Endodermal cell (in vitro differentiated cells): ENCODE measurements at regions not wholly inside any gene's neighbourhood (a gene's known extent, or its start where the extent isn't known, plus 50 kb on each side); places are given as distances from the start of the nearest gene placed in this dataset.
A peak's percentile ranks its signal among the peaks of the same experiment; 100 is the strongest.

Experiments
- DNase-seq: peaks from one replicate; pipeline ENCODE4 v3.0.0-alpha.2; 2017
- H3K27ac ChIP-seq: 2 replicates; pipeline ENCODE4 v1.5.1; 2013; ENCODE audit warnings: mild to moderate bottlenecking, low read depth, low read length, moderate library complexity
- H3K27me3 ChIP-seq: 2 replicates; pipeline ENCODE4 v1.6.1; 2013; ENCODE audit warnings: mild to moderate bottlenecking, low read length, moderate library complexity; ENCODE audit not compliant: insufficient read depth, control insufficient read depth, poor library complexity, severe bottlenecking
- H3K36me3 ChIP-seq: 2 replicates; pipeline ENCODE4 v1.7.0; 2013; ENCODE audit warnings: mild to moderate bottlenecking, low read length, moderate library complexity; ENCODE audit not compliant: control insufficient read depth, insufficient read depth
- H3K4me1 ChIP-seq: one replicate; pipeline ENCODE4 v1.7.0; 2013; ENCODE audit warnings: low read length; ENCODE audit not compliant: control insufficient read depth, insufficient read depth
- H3K4me3 ChIP-seq: 2 replicates; pipeline ENCODE4 v1.5.1; 2013; ENCODE audit warnings: mild to moderate bottlenecking, low read length, moderate library complexity
- H3K9ac ChIP-seq: 2 replicates; pipeline ENCODE4 v1.6.1; 2013; ENCODE audit warnings: mild to moderate bottlenecking, low read length, moderate library complexity; ENCODE audit not compliant: poor library complexity, severe bottlenecking; ENCODE audit errors: extremely low read depth
- H3K9me3 ChIP-seq: 2 replicates; pipeline ENCODE4 v1.6.1; 2013; ENCODE audit warnings: mild to moderate bottlenecking, low read length, moderate library complexity; ENCODE audit not compliant: control insufficient read depth
- H3K27ac Mint-ChIP-seq: 2 replicates; pipeline ENCODE4 v1.8.0; 2020; ENCODE audit warnings: mixed read lengths
- H3K27me3 Mint-ChIP-seq: 2 replicates; pipeline ENCODE4 v1.8.0; 2021; ENCODE audit warnings: mild to moderate bottlenecking, mixed read lengths; ENCODE audit not compliant: insufficient read depth
- H3K36me3 Mint-ChIP-seq: 2 replicates; pipeline ENCODE4 v1.8.0; 2020; ENCODE audit warnings: low read depth, mixed read lengths
- H3K4me1 Mint-ChIP-seq: 2 replicates; pipeline ENCODE4 v1.8.0; 2020; ENCODE audit warnings: mixed read lengths
- H3K4me3 Mint-ChIP-seq: 2 replicates; pipeline ENCODE4 v1.8.0; 2020; ENCODE audit warnings: mild to moderate bottlenecking, moderate library complexity, mixed read lengths
- H3K9me3 Mint-ChIP-seq: 2 replicates; pipeline ENCODE4 v1.8.0; 2020; ENCODE audit warnings: mild to moderate bottlenecking, mixed read lengths
- CTCF ChIP-seq: fragments of 200-600 bp; sonication (generic); conservative IDR thresholded peaks from 2 replicates; pipeline ENCODE4 v1.5.0; 2021; ENCODE audit warnings: antibody characterized with exemption, mild to moderate bottlenecking
- WGBS, 2 experiments: methylation state at CpG; one replicate each; pipeline versions ENCODE4 v1.1.5 to v1.1.7; 2013; ENCODE audit warnings: missing lambda C conversion rate in 2 of 2, mixed read lengths in 1 of 2; ENCODE audit not compliant: insufficient coverage in 1 of 2, insufficient read length in 1 of 2; 5-methylcytosine and 5-hydroxymethylcytosine counted together

GRCh38 chr1:98119796-98120195 is 199.0 kb upstream of the DPYD start:
- Mint-ChIP-seq H3K4me3 (no peak overlapping the region), H3K27ac (no peak overlapping the region), H3K4me1 (no peaks in the 10 kb centered on the region), H3K27me3 (peaks cover 2% of the 10 kb centered on the region), H3K9me3 (no peaks in the 10 kb centered on the region), H3K36me3 (no peaks in the 10 kb centered on the region)
- Histone ChIP-seq H3K9me3 (no peaks in the 10 kb centered on the region), H3K27ac (no peak overlapping the region), H3K4me3 (no peak overlapping the region), H3K9ac (no peak overlapping the region), H3K4me1 (no peaks in the 10 kb centered on the region), H3K36me3 (no peaks in the 10 kb centered on the region), H3K27me3 (no peaks in the 10 kb centered on the region)
- TF ChIP-seq CTCF = no peak
- WGBS, 2 experiments = no CpG with 5 or more reads among the region's 1 CpG
- peak; percentile 67 for DNase-seq

GRCh38 chr1:98113811-98114210 is 193.0 kb upstream of the DPYD start:
- Histone ChIP-seq H3K4me3 (no peak overlapping the region), H3K27ac (no peak overlapping the region), H3K36me3 (no peaks in the 10 kb centered on the region), H3K9ac (no peak overlapping the region), H3K27me3 (no peaks in the 10 kb centered on the region), H3K9me3 (no peaks in the 10 kb centered on the region), H3K4me1 (no peaks in the 10 kb centered on the region)
- H3K9me3 Mint-ChIP-seq = no peaks in the 10 kb centered on the region
- H3K36me3 Mint-ChIP-seq = no peaks in the 10 kb centered on the region
- no peak overlapping the region for H3K4me3 Mint-ChIP-seq
- H3K4me1 Mint-ChIP-seq = no peaks in the 10 kb centered on the region
- H3K27ac Mint-ChIP-seq = no peak overlapping the region
- no peak for DNase-seq
- no CpG with 5 or more reads among the region's 1 CpG for WGBS, 2 experiments
- no peak for TF ChIP-seq CTCF
- no peaks in the 10 kb centered on the region for H3K27me3 Mint-ChIP-seq

GRCh38 chr1:98112626-98113025 is 191.8 kb upstream of the DPYD start:
- Mint-ChIP-seq H3K9me3 (peaks cover 9% of the 10 kb centered on the region), H3K27me3 (no peaks in the 10 kb centered on the region), H3K4me3 (no peak overlapping the region), H3K36me3 (no peaks in the 10 kb centered on the region), H3K4me1 (no peaks in the 10 kb centered on the region), H3K27ac (no peak overlapping the region)
- no peak overlapping the region for H3K4me3 ChIP-seq
- no peak overlapping the region for H3K27ac ChIP-seq
- no peaks in the 10 kb centered on the region for H3K4me1 ChIP-seq
- DNase-seq = no peak
- H3K9me3 ChIP-seq = peaks cover 6% of the 10 kb centered on the region
- H3K27me3 ChIP-seq = no peaks in the 10 kb centered on the region
- no peak overlapping the region for H3K9ac ChIP-seq
- no peak for TF ChIP-seq CTCF
- WGBS, 2 experiments = 78 to 96% methylated on average over 1 of the region's 2 CpGs
- H3K36me3 ChIP-seq = no peaks in the 10 kb centered on the region
